ENCODE measurements at regions not wholly inside any gene's neighbourhood (a gene's known extent, or its start where the extent isn't known, plus 50 kb on each side); places are given as distances from the start of the nearest gene placed in this dataset.

GRCh38 chr17:17419166-17419565 lies 57.6 kb upstream of the MED9 start:
- peaks cover 19% of the 10 kb centered on the region for H3F3A ChIP-seq (ENCODE audit: insufficient read depth)
- TF ChIP-seq EZH2phosphoT487 (IDR thresholded peaks at IDR 0.05; ENCODE audit: insufficient read depth, low read depth) (no peak), EZH2 (IDR thresholded peaks at IDR 0.05; ENCODE audit: insufficient read depth, poor library complexity, severe bottlenecking) (no peak)
- no peak overlapping the region for H3K9ac ChIP-seq
- no peaks in the 10 kb centered on the region for H4K20me1 ChIP-seq (ENCODE audit: insufficient read depth)
- no peak overlapping the region for H3K4me2 ChIP-seq (ENCODE audit: unreplicated experiment)
- H3K36me3 ChIP-seq (ENCODE audit: low read depth): no peaks in the 10 kb centered on the region
- no peaks in the 10 kb centered on the region for H3K9me3 ChIP-seq (ENCODE audit: low read depth)
- no peak overlapping the region for H3K27ac ChIP-seq
- no peaks in the 10 kb centered on the region for H3K9me2 ChIP-seq (ENCODE audit: insufficient read depth)
- H3K27me3 ChIP-seq (replicated peaks; ENCODE audit: insufficient read depth): no peaks in the 10 kb centered on the region
- no peak for DNase-seq
- no peak overlapping the region for H2AFZ ChIP-seq
- 81 to 95% methylated on average over 2 of the region's 2 CpGs for WGBS, 2 experiments (ENCODE audit: low coverage in 1 of 2, low lambda C conversion rate in 2 of 2, missing lambda C conversion rate in 2 of 2)
- H3K4me1 ChIP-seq (ENCODE audit: insufficient read depth): peaks cover 30% of the 10 kb centered on the region
- no peaks in the 10 kb centered on the region for H3K79me2 ChIP-seq (ENCODE audit: insufficient read depth)
- no peak overlapping the region for H3K4me3 ChIP-seq
- in situ Hi-C loops (cut with MboI): no loop called here

GRCh38 chr17:17419631-17420030 lies 57.2 kb upstream of the MED9 start:
- no peak for DNase-seq
- Histone ChIP-seq H4K20me1 (ENCODE audit: insufficient read depth) (no peaks in the 10 kb centered on the region), H3K79me2 (ENCODE audit: insufficient read depth) (no peaks in the 10 kb centered on the region), H3K27me3 (replicated peaks; ENCODE audit: insufficient read depth) (no peaks in the 10 kb centered on the region), H3K36me3 (ENCODE audit: low read depth) (no peaks in the 10 kb centered on the region), H3K9me3 (ENCODE audit: low read depth) (no peaks in the 10 kb centered on the region), H3K4me2 (ENCODE audit: unreplicated experiment) (no peak overlapping the region), H2AFZ (no peak overlapping the region), H3K4me1 (ENCODE audit: insufficient read depth) (peaks cover 28% of the 10 kb centered on the region), H3K4me3 (no peak overlapping the region), H3K27ac (peak overlapping the region; percentile 86), H3K9ac (peak overlapping the region; percentile 67; the same call in 1 of the 2 replicates), H3K9me2 (ENCODE audit: insufficient read depth) (no peaks in the 10 kb centered on the region), H3F3A (ENCODE audit: insufficient read depth) (peaks cover 17% of the 10 kb centered on the region)
- 83 to 93% methylated on average over 4 of the region's 4 CpGs for WGBS, 2 experiments (ENCODE audit: low coverage in 1 of 2, low lambda C conversion rate in 2 of 2, missing lambda C conversion rate in 2 of 2)
- in situ Hi-C loops (cut with MboI): no loop called here
- TF ChIP-seq EZH2 (IDR thresholded peaks at IDR 0.05; ENCODE audit: insufficient read depth, poor library complexity, severe bottlenecking) (no peak), EZH2phosphoT487 (IDR thresholded peaks at IDR 0.05; ENCODE audit: insufficient read depth, low read depth) (no peak)

- TF ChIP-seq EZH2 (IDR thresholded peaks at IDR 0.05; ENCODE audit: insufficient read depth, poor library complexity, severe bottlenecking): no peak
- no peak for TF ChIP-seq EZH2phosphoT487 (IDR thresholded peaks at IDR 0.05; ENCODE audit: insufficient read depth, low read depth)
- H3K79me2 ChIP-seq (ENCODE audit: insufficient read depth): no peaks in the 10 kb centered on the region
- no peak overlapping the region for H3K4me2 ChIP-seq (ENCODE audit: unreplicated experiment)
- H3K27ac ChIP-seq: peak overlapping the region; percentile 86
- no peaks in the 10 kb centered on the region for H3K27me3 ChIP-seq (replicated peaks; ENCODE audit: insufficient read depth)
- H3K4me1 ChIP-seq (ENCODE audit: insufficient read depth): peaks cover 23% of the 10 kb centered on the region
- H3K9me3 ChIP-seq (ENCODE audit: low read depth): no peaks in the 10 kb centered on the region
- H3K9ac ChIP-seq: peak overlapping the region; percentile 67
- H3F3A ChIP-seq (ENCODE audit: insufficient read depth): peaks cover 13% of the 10 kb centered on the region
- no peaks in the 10 kb centered on the region for H3K36me3 ChIP-seq (ENCODE audit: low read depth)
- no peaks in the 10 kb centered on the region for H3K9me2 ChIP-seq (ENCODE audit: insufficient read depth)
- 19 to 45% methylated on average over 4 of the region's 4 CpGs for WGBS, 2 experiments (ENCODE audit: low coverage in 1 of 2, low lambda C conversion rate in 2 of 2, missing lambda C conversion rate in 2 of 2)
- in situ Hi-C loops (cut with MboI): no loop called here
- peak overlapping the region; percentile 69 for H2AFZ ChIP-seq
- DNase-seq: no peak
- no peak overlapping the region for H3K4me3 ChIP-seq
- no peaks in the 10 kb centered on the region for H4K20me1 ChIP-seq (ENCODE audit: insufficient read depth)
These were observed 56.7 kb upstream of the MED9 start for GRCh38 chr17:17420082-17420481.

- Histone ChIP-seq H3K9me3 (ENCODE audit: low read depth) (no peaks in the 10 kb centered on the region), H2AFZ (peak overlapping the region; percentile 69), H3K4me3 (no peak overlapping the region), H3F3A (ENCODE audit: insufficient read depth) (peaks cover 6% of the 10 kb centered on the region), H3K4me2 (ENCODE audit: unreplicated experiment) (peak overlapping the region; percentile 11), H3K27me3 (replicated peaks; ENCODE audit: insufficient read depth) (no peaks in the 10 kb centered on the region), H3K27ac (peak overlapping the region; percentile 86), H3K9me2 (ENCODE audit: insufficient read depth) (no peaks in the 10 kb centered on the region), H3K4me1 (ENCODE audit: insufficient read depth) (peaks cover 17% of the 10 kb centered on the region), H3K36me3 (ENCODE audit: low read depth) (no peaks in the 10 kb centered on the region), H3K79me2 (ENCODE audit: insufficient read depth) (no peaks in the 10 kb centered on the region), H4K20me1 (ENCODE audit: insufficient read depth) (no peaks in the 10 kb centered on the region), H3K9ac (peak overlapping the region; percentile 67)
- no peak for TF ChIP-seq EZH2 (IDR thresholded peaks at IDR 0.05; ENCODE audit: insufficient read depth, poor library complexity, severe bottlenecking)
- no peak for TF ChIP-seq EZH2phosphoT487 (IDR thresholded peaks at IDR 0.05; ENCODE audit: insufficient read depth, low read depth)
- WGBS, 2 experiments (ENCODE audit: low coverage in 1 of 2, low lambda C conversion rate in 2 of 2, missing lambda C conversion rate in 2 of 2): 38 to 51% methylated on average over 16 of the region's 16 CpGs
- in situ Hi-C loops (cut with MboI): no loop called here
- peak; percentile 91 for DNase-seq
These were observed 56.1 kb upstream of the MED9 start for GRCh38 chr17:17420561-17421269.
